ENCODE measurements at regions not wholly inside any gene's neighbourhood (a gene's known extent, or its start where the extent isn't known, plus 50 kb on each side); places are given as distances from the start of the nearest gene placed in this dataset.
"Not testable (repeated sequence)": the region's sequence is repeated elsewhere in the genome, so short reads cannot be mapped to it uniquely, and the experiment has no call there.

DNA sequence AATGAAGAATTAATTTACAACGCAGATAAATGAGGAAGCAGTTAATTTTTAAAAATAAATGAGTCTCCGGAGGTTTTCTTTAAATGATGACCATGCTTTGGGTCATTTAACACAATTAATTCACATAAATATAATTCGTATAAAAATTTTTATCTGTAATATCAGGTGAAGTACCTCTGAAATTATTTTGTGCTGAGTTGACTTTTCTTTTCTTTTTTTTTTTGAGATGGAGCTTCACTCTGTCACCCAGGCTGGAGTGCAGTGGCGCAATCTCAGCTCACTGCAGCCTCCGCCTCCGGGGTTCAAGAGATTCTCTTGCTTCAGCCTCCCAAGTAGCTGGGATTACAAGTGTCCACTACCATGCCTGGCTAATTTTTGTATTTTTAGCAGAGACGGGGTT lies 512.2 kb upstream of the TBL1XR1 start:
- not testable (repeated sequence) for TF ChIP-seq POLR2A, EP300 (IDR thresholded peaks at IDR 0.05)
- TF ChIP-seq, protein P1, sequence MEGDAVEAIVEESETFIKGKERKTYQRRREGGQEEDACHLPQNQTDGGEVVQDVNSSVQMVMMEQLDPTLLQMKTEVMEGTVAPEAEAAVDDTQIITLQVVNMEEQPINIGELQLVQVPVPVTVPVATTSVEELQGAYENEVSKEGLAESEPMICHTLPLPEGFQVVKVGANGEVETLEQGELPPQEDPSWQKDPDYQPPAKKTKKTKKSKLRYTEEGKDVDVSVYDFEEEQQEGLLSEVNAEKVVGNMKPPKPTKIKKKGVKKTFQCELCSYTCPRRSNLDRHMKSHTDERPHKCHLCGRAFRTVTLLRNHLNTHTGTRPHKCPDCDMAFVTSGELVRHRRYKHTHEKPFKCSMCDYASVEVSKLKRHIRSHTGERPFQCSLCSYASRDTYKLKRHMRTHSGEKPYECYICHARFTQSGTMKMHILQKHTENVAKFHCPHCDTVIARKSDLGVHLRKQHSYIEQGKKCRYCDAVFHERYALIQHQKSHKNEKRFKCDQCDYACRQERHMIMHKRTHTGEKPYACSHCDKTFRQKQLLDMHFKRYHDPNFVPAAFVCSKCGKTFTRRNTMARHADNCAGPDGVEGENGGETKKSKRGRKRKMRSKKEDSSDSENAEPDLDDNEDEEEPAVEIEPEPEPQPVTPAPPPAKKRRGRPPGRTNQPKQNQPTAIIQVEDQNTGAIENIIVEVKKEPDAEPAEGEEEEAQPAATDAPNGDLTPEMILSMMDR (IDR thresholded peaks at IDR 0.05) = not testable (repeated sequence)

Data from ovary (tissue), 3 donors.